ENCODE measurements at regions not wholly inside any gene's neighbourhood (a gene's known extent, or its start where the extent isn't known, plus 50 kb on each side); places are given as distances from the start of the nearest gene placed in this dataset.

DNA sequence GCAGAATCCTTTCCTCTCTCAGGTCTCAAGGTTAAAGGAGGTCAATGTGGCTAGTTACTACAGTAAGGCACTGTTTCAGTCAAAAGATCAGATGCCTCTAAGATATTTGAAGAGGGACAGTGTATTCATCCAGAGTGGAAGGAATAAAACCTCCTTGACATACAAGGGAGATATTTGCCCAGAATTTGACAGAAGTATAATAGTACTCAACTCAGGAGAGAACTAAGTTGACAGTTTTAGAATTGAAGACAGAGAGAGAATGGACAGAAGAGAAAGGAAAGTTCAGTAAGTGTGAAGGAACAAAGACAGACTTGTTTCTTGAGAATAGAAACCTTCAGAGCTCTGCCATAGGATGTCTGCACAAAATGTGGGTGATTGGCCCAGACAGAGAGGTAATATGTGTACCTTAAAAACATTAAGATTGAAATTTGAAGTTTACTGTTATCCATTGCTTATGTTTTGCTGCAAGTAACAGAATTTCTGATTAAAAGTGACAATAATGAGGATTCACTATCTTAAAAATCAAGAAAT lies 507.1 kb downstream of the IGSF11 start (continued):
- TF ChIP-seq DEAF1 (CRISPR knock-in tag; IDR thresholded peaks at IDR 0.05) (no peak), PHF20 (IDR thresholded peaks at IDR 0.05; ENCODE audit: partially characterized antibody) (no peak), ZNF140 (CRISPR knock-in tag; IDR thresholded peaks at IDR 0.05) (no peak), HCFC1 (IDR thresholded peaks at IDR 0.05; ENCODE audit: low read depth, low read length) (no peak), BRD9 (IDR thresholded peaks at IDR 0.05; ENCODE audit: low read depth, partially characterized antibody) (no peak), ZFP36 (IDR thresholded peaks at IDR 0.05; ENCODE audit: low read depth, low read length, partially characterized antibody) (no peak), NRF1 (conservative IDR thresholded peaks at IDR 0.05 in 1 of 2, IDR thresholded peaks at IDR 0.05 in 1 of 2) (no peak), HDAC3 (IDR thresholded peaks at IDR 0.05; ENCODE audit: borderline replicate concordance, partially characterized antibody) (no peak), SRSF9 (IDR thresholded peaks at IDR 0.05; ENCODE audit: borderline replicate concordance, low read depth, low read length) (no peak), ZNF583 (CRISPR knock-in tag; IDR thresholded peaks at IDR 0.05) (no peak), NCOA1 (IDR thresholded peaks at IDR 0.05; ENCODE audit: low read depth) (no peak), KLF16 (IDR thresholded peaks at IDR 0.05) (no peak), MIER1 (IDR thresholded peaks at IDR 0.05; ENCODE audit: low read depth) (no peak)
- TF ChIP-seq, protein P1, sequence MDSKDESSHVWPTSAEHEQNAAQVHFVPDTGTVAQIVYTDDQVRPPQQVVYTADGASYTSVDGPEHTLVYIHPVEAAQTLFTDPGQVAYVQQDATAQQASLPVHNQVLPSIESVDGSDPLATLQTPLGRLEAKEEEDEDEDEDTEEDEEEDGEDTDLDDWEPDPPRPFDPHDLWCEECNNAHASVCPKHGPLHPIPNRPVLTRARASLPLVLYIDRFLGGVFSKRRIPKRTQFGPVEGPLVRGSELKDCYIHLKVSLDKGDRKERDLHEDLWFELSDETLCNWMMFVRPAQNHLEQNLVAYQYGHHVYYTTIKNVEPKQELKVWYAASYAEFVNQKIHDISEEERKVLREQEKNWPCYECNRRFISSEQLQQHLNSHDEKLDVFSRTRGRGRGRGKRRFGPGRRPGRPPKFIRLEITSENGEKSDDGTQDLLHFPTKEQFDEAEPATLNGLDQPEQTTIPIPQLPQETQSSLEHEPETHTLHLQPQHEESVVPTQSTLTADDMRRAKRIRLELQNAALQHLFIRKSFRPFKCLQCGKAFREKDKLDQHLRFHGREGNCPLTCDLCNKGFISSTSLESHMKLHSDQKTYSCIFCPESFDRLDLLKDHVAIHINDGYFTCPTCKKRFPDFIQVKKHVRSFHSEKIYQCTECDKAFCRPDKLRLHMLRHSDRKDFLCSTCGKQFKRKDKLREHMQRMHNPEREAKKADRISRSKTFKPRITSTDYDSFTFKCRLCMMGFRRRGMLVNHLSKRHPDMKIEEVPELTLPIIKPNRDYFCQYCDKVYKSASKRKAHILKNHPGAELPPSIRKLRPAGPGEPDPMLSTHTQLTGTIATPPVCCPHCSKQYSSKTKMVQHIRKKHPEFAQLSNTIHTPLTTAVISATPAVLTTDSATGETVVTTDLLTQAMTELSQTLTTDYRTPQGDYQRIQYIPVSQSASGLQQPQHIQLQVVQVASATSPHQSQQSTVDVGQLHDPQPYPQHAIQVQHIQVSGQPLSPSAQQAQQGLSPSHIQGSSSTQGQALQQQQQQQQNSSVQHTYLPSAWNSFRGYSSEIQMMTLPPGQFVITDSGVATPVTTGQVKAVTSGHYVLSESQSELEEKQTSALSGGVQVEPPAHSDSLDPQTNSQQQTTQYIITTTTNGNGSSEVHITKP (IDR thresholded peaks at IDR 0.05; ENCODE audit: partially characterized antibody), result no peak

All from K562 (cell line).